GM18517 (cell line): ENCODE measurements at regions not wholly inside any gene's neighbourhood (a gene's known extent, or its start where the extent isn't known, plus 50 kb on each side); places are given as distances from the start of the nearest gene placed in this dataset.

Source experiments
- ATAC-seq: cut with Tn5 transposase; IDR thresholded peaks from one replicate; pipeline ENCODE4 v1.9.1; 2021; ENCODE audit warnings: mild to moderate bottlenecking, moderate library complexity; ENCODE audit not compliant: unreplicated experiment

DNA sequence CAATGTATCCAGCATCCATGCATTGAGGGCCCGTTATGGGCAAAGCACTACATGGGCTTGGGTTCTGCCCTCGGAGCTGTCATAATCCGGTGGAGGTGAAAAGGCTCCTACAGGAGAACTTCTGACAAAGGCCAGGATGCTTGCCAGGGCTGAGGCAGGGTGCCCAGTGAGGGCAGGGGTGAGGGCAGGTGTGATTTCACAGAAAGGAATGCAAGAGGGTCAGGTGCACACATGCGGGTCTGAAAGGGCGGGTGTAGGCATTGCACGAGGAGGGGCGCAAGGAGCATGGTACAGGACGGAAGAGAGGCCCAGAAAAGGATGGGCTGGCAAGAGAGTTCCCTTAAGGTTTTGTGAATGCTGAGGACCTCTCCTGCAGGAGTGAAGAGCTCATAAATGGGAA, 348.0 kb downstream of the BTBD3 start:
- no peak for ATAC-seq

DNA sequence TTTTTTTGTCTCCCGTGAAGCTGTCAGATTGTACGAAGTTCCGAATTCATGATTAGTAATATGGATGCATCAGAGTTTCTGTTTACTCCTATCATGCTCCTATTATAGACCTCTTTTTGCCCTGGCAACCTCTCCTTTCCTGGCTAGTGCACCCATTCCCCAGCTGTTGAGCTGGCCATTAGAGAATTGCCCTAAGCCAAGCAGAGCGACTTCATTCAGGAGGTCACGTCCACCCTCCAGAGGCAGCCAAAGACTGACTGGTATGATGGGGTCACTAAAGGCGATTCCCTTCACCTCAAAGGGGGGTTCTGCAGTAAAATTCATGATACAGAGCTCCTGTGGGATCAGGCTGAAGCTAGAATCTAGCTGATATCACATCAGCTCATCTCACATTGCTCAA, 351.9 kb downstream of the BTBD3 start:
- no peak for ATAC-seq

DNA sequence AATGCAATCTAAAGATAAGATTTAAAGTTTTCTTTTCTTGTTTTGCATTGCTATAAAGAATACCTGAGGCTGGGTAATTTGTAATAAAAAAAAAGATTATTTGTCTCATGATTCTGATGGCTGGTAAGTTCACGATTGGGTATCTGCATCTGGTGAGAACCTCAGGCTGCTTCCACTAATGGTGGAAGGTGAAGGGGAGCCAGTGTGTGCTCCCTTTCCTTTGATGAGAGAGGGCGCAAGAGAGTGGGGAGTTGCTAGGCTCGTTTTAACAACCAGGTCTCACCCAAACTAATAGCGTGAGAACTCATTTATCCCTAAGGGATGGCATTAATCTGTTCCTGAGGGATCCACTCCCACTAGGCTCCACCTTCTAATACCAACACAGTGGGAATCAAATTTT, 353.2 kb downstream of the BTBD3 start:
- no peak for ATAC-seq

DNA sequence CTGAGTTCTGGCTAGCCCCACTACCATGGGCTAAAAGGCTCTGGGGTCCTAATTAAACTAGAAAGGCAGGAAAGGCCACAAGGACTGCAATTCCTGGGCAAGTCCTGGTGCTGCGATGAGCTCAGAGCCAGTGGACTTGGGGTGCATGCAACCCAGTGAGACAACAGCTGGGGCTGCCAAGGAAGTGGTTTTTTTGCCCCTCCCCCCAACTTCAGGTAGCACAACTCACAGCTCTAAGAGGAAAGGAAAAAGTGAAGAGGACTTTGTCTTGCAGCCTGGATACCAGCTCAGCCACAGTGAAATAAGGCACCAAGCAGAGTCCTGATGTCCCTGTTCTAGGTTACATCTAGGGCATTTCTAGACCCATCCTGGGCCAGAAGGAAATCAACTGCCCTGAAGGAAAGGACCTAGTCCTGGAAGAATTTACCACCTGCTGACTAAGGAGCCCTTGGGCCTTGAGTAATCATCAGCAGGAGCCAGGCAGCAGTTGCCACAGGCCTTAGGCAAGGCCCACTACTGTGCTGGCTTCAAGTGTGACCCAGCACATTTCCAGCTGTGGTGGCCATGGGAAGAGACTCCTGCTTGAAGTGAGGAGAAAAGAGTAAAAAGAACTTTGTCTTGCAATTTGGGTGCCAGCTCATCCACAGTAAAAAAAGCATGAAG, 358.4 kb downstream of the BTBD3 start:
- ATAC-seq = no peak

DNA sequence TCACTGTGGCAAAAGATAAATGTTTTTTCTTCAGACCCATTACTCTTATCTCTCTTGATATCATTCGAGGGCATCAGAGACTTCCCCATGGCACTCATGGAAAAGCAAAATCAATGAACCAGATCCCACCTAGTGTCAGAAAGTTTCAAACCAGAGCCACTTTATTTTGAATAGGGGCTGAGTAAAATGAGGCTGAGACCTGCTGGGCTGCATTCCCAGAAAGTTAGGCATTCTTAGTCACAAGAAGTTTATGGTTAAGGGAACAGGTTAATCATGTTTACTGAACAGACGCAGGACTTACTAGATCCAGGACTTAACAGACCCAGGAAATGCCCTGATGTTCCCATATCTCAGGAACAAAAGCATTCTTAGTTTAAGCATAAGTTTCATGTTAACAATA, 369.9 kb downstream of the BTBD3 start:
- ATAC-seq = no peak

DNA sequence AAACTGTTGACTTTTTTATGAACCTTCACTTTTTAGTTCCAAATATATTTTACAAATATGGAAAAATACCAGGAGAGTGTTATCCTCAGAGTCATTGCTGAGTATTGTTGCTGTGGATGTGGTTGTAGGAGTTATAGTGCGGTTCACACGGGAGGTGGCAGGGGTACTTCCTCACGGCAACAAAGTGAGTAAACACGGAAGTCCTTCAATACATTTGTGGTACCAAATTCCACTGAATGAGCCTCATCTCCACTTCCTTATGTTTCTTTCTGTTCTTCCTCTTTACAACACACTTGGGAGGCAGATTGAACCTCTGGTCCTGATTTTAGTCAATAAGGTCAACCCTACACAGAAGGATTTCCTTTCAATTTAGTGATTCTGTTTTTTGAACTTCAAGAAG, 371.8 kb downstream of the BTBD3 start:
- no peak for ATAC-seq

DNA sequence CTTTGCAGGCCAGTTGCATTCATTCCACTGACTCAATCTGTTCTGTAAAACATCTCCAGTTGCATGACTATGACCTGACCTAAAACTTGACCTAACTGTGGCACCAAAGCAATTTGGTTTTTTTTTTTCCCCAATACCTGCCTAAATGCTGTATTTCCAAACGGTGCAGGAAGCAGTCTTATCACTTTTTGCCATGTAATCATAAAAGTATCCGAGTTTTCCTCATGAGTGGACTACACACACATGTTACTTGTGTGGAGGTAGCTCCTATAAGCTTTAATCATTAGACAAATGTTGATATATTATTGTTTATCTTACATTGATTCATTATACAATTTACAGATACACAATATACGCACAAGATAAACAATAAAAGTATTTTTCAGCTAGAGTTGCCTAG, 373.7 kb downstream of the BTBD3 start:
- ATAC-seq = no peak

DNA sequence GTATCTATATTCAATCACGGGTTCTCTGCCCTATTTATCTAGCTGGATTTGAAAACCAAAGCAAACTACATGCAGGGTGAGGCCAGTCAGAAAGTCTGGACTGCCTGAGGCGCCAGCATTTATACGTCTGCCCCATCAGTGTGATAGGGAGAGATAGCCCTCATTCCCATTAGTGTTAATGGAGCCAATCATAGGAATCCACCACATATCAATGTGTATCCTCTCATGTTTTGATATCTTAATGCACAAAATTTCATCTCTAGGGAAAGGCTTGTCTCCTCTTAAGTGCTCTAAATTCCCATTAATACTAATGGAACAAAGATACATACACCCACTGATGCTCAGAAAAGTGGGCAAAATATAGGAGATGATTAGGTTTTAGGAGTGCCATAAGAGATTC, 376.2 kb downstream of the BTBD3 start:
- ATAC-seq = no peak

DNA sequence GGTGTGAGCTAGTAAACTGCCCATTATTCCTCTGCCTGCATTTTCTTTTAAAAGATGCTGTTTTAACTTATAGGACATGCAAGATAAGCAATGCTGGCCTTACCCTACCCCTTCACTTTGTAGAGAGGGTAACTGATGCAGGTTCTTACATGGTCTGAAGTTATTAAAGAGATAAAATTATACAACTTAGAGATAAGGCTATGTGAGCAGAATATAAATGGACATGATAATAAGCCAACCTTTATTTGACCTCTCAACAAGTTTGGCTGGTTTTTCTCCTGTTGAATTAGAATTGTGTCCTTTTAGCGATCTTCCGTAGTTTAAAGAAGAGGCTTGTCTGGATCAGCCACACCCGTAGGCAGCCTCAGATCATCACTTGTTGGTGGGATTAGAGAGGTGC, 377.0 kb downstream of the BTBD3 start:
- no peak for ATAC-seq

DNA sequence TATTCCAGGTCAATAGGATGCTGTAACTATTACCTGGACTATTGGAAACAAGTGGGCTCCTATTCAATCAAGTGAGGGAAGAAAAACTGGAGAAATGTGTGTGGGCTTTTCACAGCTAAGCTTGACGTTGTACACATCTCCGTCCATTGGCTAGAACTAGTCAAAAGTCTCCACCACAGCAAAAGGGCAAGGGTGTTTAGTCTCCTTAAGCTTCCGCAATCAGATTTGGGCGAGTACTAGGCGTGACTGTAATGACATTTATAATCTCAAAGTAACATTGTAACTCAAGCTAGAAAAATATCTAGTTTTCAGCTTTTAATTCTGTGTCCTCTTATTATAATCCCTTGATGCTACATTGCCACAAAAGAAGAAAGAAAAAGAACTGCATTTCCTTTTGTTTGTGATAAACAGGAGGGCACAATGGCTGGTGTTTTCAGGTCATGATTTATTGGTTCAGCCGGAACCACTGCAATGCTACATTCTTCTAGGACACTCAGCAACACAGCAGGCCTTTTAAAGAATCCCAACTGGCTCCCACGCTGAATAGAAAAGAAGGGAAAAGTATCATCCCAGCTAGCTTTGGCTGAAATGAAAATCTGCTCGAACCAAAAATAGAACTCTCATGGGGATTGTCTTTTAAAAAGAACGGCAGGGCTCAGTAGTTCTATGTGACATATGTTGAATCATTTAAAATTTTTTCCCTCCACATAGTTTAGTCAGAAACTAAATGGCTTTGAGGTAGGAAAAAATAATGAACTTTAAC, 387.7 kb downstream of the BTBD3 start:
- no peak for ATAC-seq

DNA sequence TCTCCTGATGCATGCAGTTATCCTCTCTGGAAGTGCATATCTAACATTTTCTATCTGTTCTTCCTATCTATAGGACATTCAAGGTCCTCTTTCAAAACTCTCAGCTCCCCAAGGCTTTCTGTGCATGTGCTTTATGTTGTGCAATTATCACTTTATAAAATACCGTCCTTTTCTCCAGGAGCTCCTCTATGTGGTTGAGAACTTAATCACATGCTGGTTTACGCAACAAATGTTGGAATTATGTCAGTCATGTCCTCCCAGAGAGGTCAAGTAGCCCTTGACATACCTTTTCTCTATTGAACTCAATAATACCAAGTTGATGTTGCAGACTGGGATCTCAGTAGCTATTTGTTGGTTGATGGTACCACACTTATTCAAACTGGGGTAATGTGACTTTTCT, 388.4 kb downstream of the BTBD3 start:
- no peak for ATAC-seq

DNA sequence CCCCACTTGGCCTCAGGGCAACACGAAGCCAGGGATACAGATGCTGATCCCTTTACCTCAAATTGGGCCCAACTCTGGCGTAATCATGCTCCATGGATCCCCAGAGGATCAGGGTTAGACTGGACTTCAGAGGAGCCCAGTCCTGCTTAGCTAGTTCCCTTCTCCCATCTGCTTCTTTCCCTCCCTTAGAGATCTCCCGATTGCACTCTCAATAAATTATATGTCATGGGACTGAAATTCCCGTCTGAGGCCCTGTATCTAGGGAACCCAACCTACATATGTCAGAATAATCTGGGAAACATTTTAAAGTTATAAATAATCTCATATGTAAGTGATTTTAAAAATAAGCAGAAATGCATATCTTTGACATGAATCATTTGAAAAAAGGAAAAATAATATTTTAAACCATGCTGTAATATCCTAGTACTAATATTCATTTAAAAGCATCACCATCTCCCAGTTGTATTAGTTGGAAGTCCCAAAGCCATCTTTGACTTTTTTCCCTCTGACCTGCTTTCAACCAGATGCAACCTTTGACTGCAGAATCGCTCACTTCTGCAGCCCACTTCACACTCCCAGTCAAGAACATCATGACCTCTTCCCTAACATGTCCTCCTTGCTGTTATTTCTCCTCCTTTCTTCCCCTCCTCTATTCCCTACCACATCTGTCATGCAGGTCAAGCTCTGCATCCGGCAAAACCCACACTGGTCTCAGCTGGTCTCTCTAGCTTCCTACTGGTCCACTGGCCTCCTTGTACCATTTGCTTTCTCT, 393.6 kb downstream of the BTBD3 start:
- no peak for ATAC-seq

DNA sequence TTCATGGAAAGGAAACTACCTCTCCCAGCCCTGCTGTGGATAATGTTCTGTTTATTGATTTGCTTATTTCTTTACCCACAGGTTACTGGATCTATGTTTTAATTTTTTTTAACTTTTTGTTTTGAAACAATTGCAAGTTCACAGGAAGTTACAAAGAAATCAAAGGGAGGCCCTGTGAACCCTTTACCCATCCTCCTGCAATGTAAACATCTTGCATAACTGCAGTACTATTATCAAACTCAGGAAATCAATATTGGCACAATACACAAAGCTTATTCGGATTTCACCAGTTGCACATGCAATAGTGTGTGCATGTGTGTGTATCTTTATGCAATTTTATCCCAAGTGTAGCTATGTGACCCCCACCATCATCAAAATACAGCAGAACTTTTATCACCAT, 398.0 kb downstream of the BTBD3 start:
- ATAC-seq = no peak

DNA sequence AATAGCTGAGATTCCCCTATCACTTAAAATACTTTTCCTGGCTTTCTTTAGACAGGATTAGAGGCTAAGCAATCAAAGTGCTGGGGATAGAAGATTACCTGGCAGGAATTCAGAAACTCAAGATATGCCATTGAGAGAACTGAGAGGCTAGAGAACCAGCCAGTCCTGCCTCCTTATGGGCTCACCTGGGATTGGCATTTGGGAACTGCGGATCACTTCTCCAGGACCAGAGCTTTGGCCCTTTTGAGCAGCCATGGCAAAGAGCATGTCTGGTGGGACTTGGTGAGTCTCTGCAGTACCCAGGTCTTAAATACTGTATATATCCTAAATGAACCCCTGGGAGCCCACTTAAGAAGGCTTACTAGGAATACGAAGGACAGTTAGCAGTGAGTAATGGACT, 399.1 kb downstream of the BTBD3 start:
- ATAC-seq = no peak

DNA sequence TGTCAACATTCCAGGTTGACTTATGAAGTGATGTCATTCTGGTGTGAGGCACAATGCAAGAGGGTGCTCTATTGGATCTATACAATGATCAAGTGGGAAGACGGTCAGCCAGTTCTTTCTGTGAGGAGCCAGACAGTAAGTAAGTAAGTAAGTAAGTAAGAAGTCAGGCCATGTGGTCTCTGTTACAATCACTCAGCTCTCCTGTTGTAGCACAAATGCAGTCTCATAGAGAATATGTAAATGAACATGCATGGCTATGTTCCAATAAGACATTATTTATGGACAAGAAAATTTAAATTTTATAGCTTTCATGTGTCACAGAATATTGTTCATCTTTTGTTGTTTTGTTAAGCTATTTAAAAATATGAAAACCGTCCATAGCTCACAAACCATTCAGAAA, 399.7 kb downstream of the BTBD3 start:
- ATAC-seq = no peak

DNA sequence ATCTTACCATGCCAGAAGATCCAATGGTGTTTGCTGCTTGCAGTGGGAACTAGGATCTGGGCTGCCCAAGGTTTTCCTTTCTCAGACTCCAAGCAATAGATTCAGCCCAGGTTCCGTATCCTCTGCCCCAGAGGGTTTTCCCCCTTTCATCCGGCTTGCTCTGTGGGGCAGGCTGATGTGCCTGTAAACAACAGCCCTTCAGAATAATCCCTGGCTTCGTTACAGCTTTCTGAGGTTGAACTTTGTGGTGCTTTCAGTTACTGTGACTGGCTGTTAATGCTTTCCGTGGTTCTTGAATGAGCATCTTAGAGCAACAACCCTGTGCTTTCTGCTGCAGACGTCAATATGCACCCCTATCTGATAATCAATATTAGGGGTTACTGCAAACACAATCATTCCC, 400.4 kb downstream of the BTBD3 start:
- no peak for ATAC-seq

DNA sequence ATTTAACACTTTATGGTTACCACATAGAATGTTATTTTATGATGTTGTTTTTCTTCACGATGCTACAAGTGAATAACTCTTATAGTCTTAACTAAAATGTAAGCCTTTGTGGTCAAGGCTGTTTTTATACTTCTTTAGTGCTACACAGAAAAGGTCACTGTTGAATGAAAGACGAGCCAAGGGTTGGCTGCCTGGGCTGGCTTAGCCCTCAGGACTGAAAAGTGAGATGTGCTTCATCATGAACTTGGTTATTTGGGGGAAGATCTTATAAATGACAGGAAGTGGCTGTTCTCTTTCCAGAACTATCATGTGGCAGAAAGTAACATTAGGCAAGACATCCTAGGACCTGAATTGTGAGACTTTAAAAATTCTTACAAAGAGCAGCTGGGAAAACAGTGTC, 404.0 kb downstream of the BTBD3 start:
- ATAC-seq = no peak

DNA sequence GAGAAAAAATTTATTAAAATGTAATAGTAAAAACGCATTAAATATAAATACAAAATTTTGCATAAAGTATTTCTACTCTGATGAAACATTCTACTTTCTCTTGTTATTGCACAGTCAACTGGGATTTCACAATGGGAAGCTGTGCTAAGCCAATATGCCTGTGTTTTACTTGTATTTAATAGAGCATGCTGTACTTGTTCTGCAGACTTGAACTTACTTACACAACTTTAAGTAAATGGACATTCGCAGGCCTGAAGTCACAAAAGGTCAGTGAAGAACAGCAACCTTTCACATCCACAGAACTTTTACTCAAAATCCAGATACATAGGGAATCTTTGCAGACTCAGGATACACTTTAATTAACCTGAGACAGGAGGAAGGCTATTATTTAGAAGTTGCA, 409.5 kb downstream of the BTBD3 start:
- no peak for ATAC-seq

DNA sequence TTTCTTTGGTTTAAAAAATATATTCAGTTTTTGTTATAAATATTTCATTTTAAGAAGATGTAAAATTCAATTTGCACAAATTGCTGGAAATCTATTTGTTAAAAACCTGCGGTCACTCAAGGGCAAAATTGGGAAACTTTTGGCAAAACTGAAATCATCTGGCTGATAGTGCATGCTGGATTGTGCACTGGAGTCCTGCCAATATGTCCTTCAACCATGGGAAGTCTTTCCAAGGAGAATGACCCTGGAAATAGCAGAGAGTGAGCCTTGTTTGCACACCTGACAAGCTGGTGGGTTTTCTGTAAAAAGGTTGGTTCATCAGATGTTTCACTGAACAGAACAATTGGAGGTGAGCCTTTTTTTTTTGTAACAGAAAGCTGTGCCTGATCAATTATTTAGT, 413.5 kb downstream of the BTBD3 start:
- ATAC-seq = no peak

DNA sequence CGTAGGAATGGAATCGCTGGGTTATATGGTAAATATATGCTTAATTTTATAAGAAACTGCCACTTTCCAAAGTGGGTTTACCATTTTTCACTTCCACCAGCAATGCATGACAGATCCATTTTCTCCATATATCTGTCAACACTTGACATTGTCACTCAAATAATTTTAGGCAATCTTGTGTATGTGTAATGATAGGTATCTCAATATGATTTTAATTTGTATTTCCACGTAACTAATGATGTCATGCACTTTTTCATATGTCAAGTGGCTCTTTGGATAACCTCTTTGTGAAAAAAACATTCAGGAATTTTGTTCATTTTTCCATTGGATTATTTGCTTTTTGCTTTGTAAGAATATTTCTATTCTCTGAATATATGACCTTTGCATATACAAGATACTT, 419.9 kb downstream of the BTBD3 start:
- ATAC-seq = no peak

DNA sequence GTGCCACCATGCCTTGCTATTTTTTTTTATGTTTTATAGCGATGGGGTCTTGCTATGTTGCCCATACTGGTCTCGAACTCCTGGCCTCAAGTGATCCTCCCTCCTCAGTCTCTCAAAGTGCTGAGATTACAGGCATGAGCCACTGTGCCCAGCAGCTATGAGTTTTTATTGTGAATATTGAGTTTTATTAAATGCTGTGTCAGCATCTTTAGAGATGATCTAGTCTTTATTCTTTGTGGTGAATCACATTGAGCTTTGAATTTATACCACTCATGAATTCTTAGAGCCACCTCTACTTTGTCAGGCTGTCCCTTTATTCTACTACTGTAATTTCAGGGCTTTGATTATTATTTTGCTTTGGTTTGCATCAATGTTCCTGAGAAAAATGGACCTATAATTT, 428.3 kb downstream of the BTBD3 start:
- ATAC-seq = no peak

DNA sequence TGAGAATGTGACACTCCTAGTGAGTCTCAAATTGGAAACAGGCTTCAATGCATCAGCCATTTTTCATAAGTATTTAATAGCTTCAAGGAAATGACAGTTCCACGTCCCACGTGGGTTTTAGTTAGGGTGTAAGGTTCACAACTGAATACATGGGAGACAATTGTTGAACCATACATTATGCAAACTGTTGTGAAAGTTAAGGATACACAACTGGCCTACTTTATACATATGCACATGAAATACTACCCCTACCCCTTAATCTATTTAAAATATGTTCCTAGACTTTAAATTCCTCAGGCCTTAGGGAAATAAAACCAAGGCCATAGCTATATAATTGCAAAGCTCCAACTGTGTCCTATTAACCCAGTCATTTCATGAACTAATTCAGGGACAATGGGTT, 436.1 kb downstream of the BTBD3 start:
- ATAC-seq = no peak
